Suprapubic skin (tissue), 4 donors: ENCODE measurements at regions not wholly inside any gene's neighbourhood (a gene's known extent, or its start where the extent isn't known, plus 50 kb on each side); places are given as distances from the start of the nearest gene placed in this dataset.

Experiments used
- CTCF ChIP-seq, 2 donors: fragments of 200-600 bp in 1 of 2; fragments of 450-650 bp in 1 of 2; sonication (generic) in 1 of 2; IDR thresholded peaks; one replicate each; pipeline ENCODE4 v1.5.1; 2016 to 2019; ENCODE audit warnings: antibody characterized with exemption in 2 of 2, mild to moderate bottlenecking in 1 of 2, moderate library complexity in 1 of 2
- EP300 ChIP-seq: sonication (generic); formaldehyde crosslinking; IDR thresholded peaks from one replicate; pipeline ENCODE4 v1.6.1; 2017; ENCODE audit warnings: antibody characterized with exemption
- POLR2A ChIP-seq, 2 donors: fragments of 450-650 bp; IDR thresholded peaks; one replicate each; pipeline ENCODE4 v1.6.1; 2017; ENCODE audit warnings: antibody characterized with exemption in 2 of 2, mild to moderate bottlenecking in 2 of 2, moderate library complexity in 2 of 2
- POLR2AphosphoS5 ChIP-seq, 3 donors: sonication (generic); formaldehyde crosslinking; IDR thresholded peaks; one replicate each; pipeline ENCODE4 v1.6.1; 2017; ENCODE audit warnings: antibody characterized with exemption in 3 of 3

GRCh38 chr9:28079677-28080076 lies 506.4 kb upstream of the C9orf72 start:
- TF ChIP-seq CTCF (IDR thresholded peaks at IDR 0.05) = no peak
- no peak for TF ChIP-seq POLR2AphosphoS5 (IDR thresholded peaks at IDR 0.05)
- no peak for TF ChIP-seq EP300
- no peak for TF ChIP-seq POLR2A (IDR thresholded peaks at IDR 0.05)
